Endothelial cell of umbilical vein (primary cell): ENCODE measurements at regions not wholly inside any gene's neighbourhood (a gene's known extent, or its start where the extent isn't known, plus 50 kb on each side); places are given as distances from the start of the nearest gene placed in this dataset.

Experiments
- GATA2 ChIP-seq: IDR thresholded peaks from 2 replicates; pipeline ENCODE4 v1.7.0; 2011; ENCODE audit warnings: low read depth, mild to moderate bottlenecking, moderate library complexity, mixed read lengths, low read length; ENCODE audit not compliant: insufficient read length, insufficient read depth
- POLR2A ChIP-seq: IDR thresholded peaks from 2 replicates; pipeline ENCODE4 v1.6.1; 2012; ENCODE audit warnings: low read depth, mild to moderate bottlenecking, control low read depth, low read length
- POLR2AphosphoS5 ChIP-seq: IDR thresholded peaks from 2 replicates; pipeline ENCODE4 v1.6.1; 2012; ENCODE audit warnings: low read depth, mild to moderate bottlenecking, control low read depth, low read length, moderate library complexity; ENCODE audit not compliant: insufficient read depth
- TF ChIP-seq, protein P1 (sequence below): IDR thresholded peaks from 2 replicates; pipeline ENCODE4 v1.6.1; 2011; ENCODE audit not compliant: insufficient read depth, insufficient read length
- TF ChIP-seq, protein P2 (sequence below), 2 donors: IDR thresholded peaks; 1 replicate in 1 of 2; 2 replicates in 1 of 2; pipeline ENCODE4 v1.5.1; 2011; ENCODE audit warnings: low read length in 2 of 2, mild to moderate bottlenecking in 2 of 2, moderate library complexity in 2 of 2, control low read depth in 1 of 2, inconsistent platforms in 1 of 2, low read depth in 1 of 2; ENCODE audit not compliant: insufficient read depth in 1 of 2; ENCODE audit errors: extremely low read depth in 1 of 2

GRCh38 chr6:167487749-167488664, 163.1 kb downstream of the TTLL2 start:
- TF ChIP-seq POLR2AphosphoS5 (no peak), POLR2A (no peak), GATA2 (no peak)
- TF ChIP-seq, protein P1, sequence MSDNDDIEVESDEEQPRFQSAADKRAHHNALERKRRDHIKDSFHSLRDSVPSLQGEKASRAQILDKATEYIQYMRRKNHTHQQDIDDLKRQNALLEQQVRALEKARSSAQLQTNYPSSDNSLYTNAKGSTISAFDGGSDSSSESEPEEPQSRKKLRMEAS, result no peak
- TF ChIP-seq, protein P2, sequence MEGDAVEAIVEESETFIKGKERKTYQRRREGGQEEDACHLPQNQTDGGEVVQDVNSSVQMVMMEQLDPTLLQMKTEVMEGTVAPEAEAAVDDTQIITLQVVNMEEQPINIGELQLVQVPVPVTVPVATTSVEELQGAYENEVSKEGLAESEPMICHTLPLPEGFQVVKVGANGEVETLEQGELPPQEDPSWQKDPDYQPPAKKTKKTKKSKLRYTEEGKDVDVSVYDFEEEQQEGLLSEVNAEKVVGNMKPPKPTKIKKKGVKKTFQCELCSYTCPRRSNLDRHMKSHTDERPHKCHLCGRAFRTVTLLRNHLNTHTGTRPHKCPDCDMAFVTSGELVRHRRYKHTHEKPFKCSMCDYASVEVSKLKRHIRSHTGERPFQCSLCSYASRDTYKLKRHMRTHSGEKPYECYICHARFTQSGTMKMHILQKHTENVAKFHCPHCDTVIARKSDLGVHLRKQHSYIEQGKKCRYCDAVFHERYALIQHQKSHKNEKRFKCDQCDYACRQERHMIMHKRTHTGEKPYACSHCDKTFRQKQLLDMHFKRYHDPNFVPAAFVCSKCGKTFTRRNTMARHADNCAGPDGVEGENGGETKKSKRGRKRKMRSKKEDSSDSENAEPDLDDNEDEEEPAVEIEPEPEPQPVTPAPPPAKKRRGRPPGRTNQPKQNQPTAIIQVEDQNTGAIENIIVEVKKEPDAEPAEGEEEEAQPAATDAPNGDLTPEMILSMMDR (IDR thresholded peaks at IDR 0.05; ENCODE audit: extremely low read depth in 1 of 2, insufficient read depth in 1 of 2, low read depth in 1 of 2, low read length in 2 of 2), result no peak
